ENCODE measurements at regions not wholly inside any gene's neighbourhood (a gene's known extent, or its start where the extent isn't known, plus 50 kb on each side); places are given as distances from the start of the nearest gene placed in this dataset.

GRCh38 chr10:55397777-55398496, 596.9 kb upstream of the PCDH15 start:
- H3K27me3 ChIP-seq (replicated peaks; ENCODE audit: insufficient read depth) = no peaks in the 10 kb centered on the region

GRCh38 chr10:55378196-55378595, 577.2 kb upstream of the PCDH15 start:
- intact Hi-C loops (cut with DNase I) = no loop called here
- TF ChIP-seq POLR2AphosphoS5 (IDR thresholded peaks at IDR 0.05) (no peak), CTCF (IDR thresholded peaks at IDR 0.05) (no peak), POLR2A (IDR thresholded peaks at IDR 0.05) (no peak)
- WGBS = 65% methylated on average over 1 of the region's 1 CpG

More at GRCh38 chr10:55397777-55398496, 596.9 kb upstream of the PCDH15 start:
- Histone ChIP-seq H3K36me3 (no peaks in the 10 kb centered on the region), H3K4me1 (replicated peaks) (no peaks in the 10 kb centered on the region), H3K27ac (no peak overlapping the region), H3K4me3 (no peak overlapping the region), H3K9me3 (no peaks in the 10 kb centered on the region)
- WGBS = 90% methylated on average over 7 of the region's 7 CpGs
- TF ChIP-seq POLR2A (IDR thresholded peaks at IDR 0.05) (no peak), CTCF (IDR thresholded peaks at IDR 0.05) (no peak), POLR2AphosphoS5 (IDR thresholded peaks at IDR 0.05) (no peak)
- intact Hi-C loops (cut with DNase I) = no loop called here
- no peak for DNase-seq (ENCODE audit: low spot score)

GRCh38 chr10:55374917-55375316, 573.9 kb upstream of the PCDH15 start:
- WGBS = 17% methylated on average over 2 of the region's 2 CpGs
- H3K27ac ChIP-seq = no peak overlapping the region
- no peak for DNase-seq (ENCODE audit: low spot score)
- H3K36me3 ChIP-seq = no peaks in the 10 kb centered on the region
- TF ChIP-seq POLR2A (IDR thresholded peaks at IDR 0.05) (no peak), POLR2AphosphoS5 (IDR thresholded peaks at IDR 0.05) (no peak), CTCF (IDR thresholded peaks at IDR 0.05) (no peak)
- H3K9me3 ChIP-seq = no peaks in the 10 kb centered on the region
- no peaks in the 10 kb centered on the region for H3K27me3 ChIP-seq (replicated peaks; ENCODE audit: insufficient read depth)
- H3K4me1 ChIP-seq (replicated peaks) = no peaks in the 10 kb centered on the region
- intact Hi-C loops (cut with DNase I) = no loop called here
- no peak overlapping the region for H3K4me3 ChIP-seq

More at GRCh38 chr10:55378196-55378595, 577.2 kb upstream of the PCDH15 start:
- no peaks in the 10 kb centered on the region for H3K27me3 ChIP-seq (replicated peaks; ENCODE audit: insufficient read depth)
- no peak overlapping the region for H3K4me3 ChIP-seq
- H3K9me3 ChIP-seq = no peaks in the 10 kb centered on the region
- DNase-seq (ENCODE audit: low spot score) = no peak
- no peaks in the 10 kb centered on the region for H3K4me1 ChIP-seq (replicated peaks)
- H3K36me3 ChIP-seq = no peaks in the 10 kb centered on the region
- H3K27ac ChIP-seq = no peak overlapping the region

- no peak overlapping the region for H3K27ac ChIP-seq
- H3K27me3 ChIP-seq (replicated peaks; ENCODE audit: insufficient read depth) = no peaks in the 10 kb centered on the region
- H3K9me3 ChIP-seq = no peaks in the 10 kb centered on the region
- TF ChIP-seq CTCF (IDR thresholded peaks at IDR 0.05) (no peak), POLR2A (IDR thresholded peaks at IDR 0.05) (no peak), POLR2AphosphoS5 (IDR thresholded peaks at IDR 0.05) (no peak)
- no peak for DNase-seq (ENCODE audit: low spot score)
- intact Hi-C loops (cut with DNase I) = no loop called here
- no peak overlapping the region for H3K4me3 ChIP-seq
- H3K4me1 ChIP-seq (replicated peaks) = no peaks in the 10 kb centered on the region
- H3K36me3 ChIP-seq = no peaks in the 10 kb centered on the region
These were observed 573.0 kb upstream of the PCDH15 start for GRCh38 chr10:55374060-55374459.

Measured in prostate gland (tissue), 2 donors.